ENCODE measurements at regions not wholly inside any gene's neighbourhood (a gene's known extent, or its start where the extent isn't known, plus 50 kb on each side); places are given as distances from the start of the nearest gene placed in this dataset.

- TF ChIP-seq SP1 (IDR thresholded peaks at IDR 0.05) (no peak), HNF4G (IDR thresholded peaks at IDR 0.05) (no peak)
Measured at GRCh38 chr6:23630726-23631635, 495.0 kb upstream of the NRSN1 start (continued).

GRCh38 chr6:23633996-23634395 lies 492.0 kb upstream of the NRSN1 start:
- TF ChIP-seq MAX (IDR thresholded peaks at IDR 0.05) (no peak), HNF4A (conservative IDR thresholded peaks at IDR 0.05) (no peak), YY1 (IDR thresholded peaks at IDR 0.05) (no peak), SP1 (IDR thresholded peaks at IDR 0.05) (no peak), FOXA1 (IDR thresholded peaks at IDR 0.05) (no peak), ZBTB33 (IDR thresholded peaks at IDR 0.05) (no peak), CTCF (IDR thresholded peaks at IDR 0.05; ENCODE audit: low read depth, low read length, missing input control) (no peak), RAD21 (IDR thresholded peaks at IDR 0.05) (no peak), TAF1 (conservative IDR thresholded peaks at IDR 0.05) (no peak), REST (IDR thresholded peaks at IDR 0.05) (no peak), GABPA (IDR thresholded peaks at IDR 0.05 in 1 of 2, conservative IDR thresholded peaks at IDR 0.05 in 1 of 2) (no peak), NR2F2 (IDR thresholded peaks at IDR 0.05) (no peak), RXRA (IDR thresholded peaks at IDR 0.05) (no peak), JUND (IDR thresholded peaks at IDR 0.05) (no peak), FOXA2 (IDR thresholded peaks at IDR 0.05) (no peak)

More at GRCh38 chr6:23633996-23634395, 492.0 kb upstream of the NRSN1 start:
- 90% methylated on average over 7 of the region's 7 CpGs for WGBS
- H3K4me3 ChIP-seq (ENCODE audit: low read depth in 1 of 3, low read length in 3 of 3): no peak overlapping the region
- H3K9me3 ChIP-seq (ENCODE audit: control insufficient read depth in 4 of 4, low read length in 3 of 4): no peaks in the 10 kb centered on the region
- no peaks in the 10 kb centered on the region for H3K36me3 ChIP-seq (ENCODE audit: control insufficient read depth in 4 of 4, insufficient read depth in 3 of 4, low read depth in 1 of 4, low read length in 3 of 4)
- H3K27ac ChIP-seq (ENCODE audit: low read depth in 1 of 2, low read length in 2 of 2): no peak overlapping the region
- no peak overlapping the region for H3K9ac ChIP-seq (ENCODE audit: low read depth in 1 of 2, low read length in 2 of 2)
- no peak for DNase-seq (ENCODE audit: low spot score)
- no peaks in the 10 kb centered on the region for H3K27me3 ChIP-seq (ENCODE audit: control insufficient read depth in 4 of 4, insufficient read depth in 4 of 4, low read length in 3 of 4)
- H3K4me1 ChIP-seq (ENCODE audit: control insufficient read depth in 4 of 4, insufficient read depth in 4 of 4, low read length in 3 of 4): no peaks in the 10 kb centered on the region
